ENCODE measurements at regions not wholly inside any gene's neighbourhood (a gene's known extent, or its start where the extent isn't known, plus 50 kb on each side); places are given as distances from the start of the nearest gene placed in this dataset.

GRCh38 chr3:39716849-39717248 lies 92.6 kb upstream of the MYRIP start:
- no peak for TF ChIP-seq CTCF (conservative IDR thresholded peaks at IDR 0.05)
- TF ChIP-seq ZFX (IDR thresholded peaks at IDR 0.05), result no peak
